ENCODE measurements at regions not wholly inside any gene's neighbourhood (a gene's known extent, or its start where the extent isn't known, plus 50 kb on each side); places are given as distances from the start of the nearest gene placed in this dataset.
"Not testable (repeated sequence)": the region's sequence is repeated elsewhere in the genome, so short reads cannot be mapped to it uniquely, and the experiment has no call there.

GRCh38 chr21:15309022-15309590, 244.3 kb upstream of the NRIP1 start:
- no peak overlapping the region for H2AFZ ChIP-seq (ENCODE audit: low read length, unreplicated experiment)
- H3K27me3 ChIP-seq (ENCODE audit: insufficient read depth, low read length) = no peaks in the 10 kb centered on the region
- H3K27ac ChIP-seq (ENCODE audit: low read depth, low read length) = no peak overlapping the region
- no peaks in the 10 kb centered on the region for H3K4me1 ChIP-seq (ENCODE audit: control insufficient read depth, insufficient read depth, low read length, unreplicated experiment)
- no peaks in the 10 kb centered on the region for H3K36me3 ChIP-seq (ENCODE audit: insufficient read depth, low read length)
- H3K79me2 ChIP-seq (ENCODE audit: control insufficient read depth, insufficient read depth, low read length, unreplicated experiment) = no peaks in the 10 kb centered on the region
- no peak overlapping the region for H3K4me3 ChIP-seq (ENCODE audit: low read depth, low read length)

- Histone ChIP-seq H3K27ac (ENCODE audit: low read depth, low read length) (no peak overlapping the region), H3K27me3 (ENCODE audit: insufficient read depth, low read length) (no peaks in the 10 kb centered on the region), H3K4me3 (ENCODE audit: low read depth, low read length) (no peak overlapping the region), H3K79me2 (ENCODE audit: control insufficient read depth, insufficient read depth, low read length, unreplicated experiment) (no peaks in the 10 kb centered on the region), H3K36me3 (ENCODE audit: insufficient read depth, low read length) (no peaks in the 10 kb centered on the region), H3K4me1 (ENCODE audit: control insufficient read depth, insufficient read depth, low read length, unreplicated experiment) (no peaks in the 10 kb centered on the region), H2AFZ (ENCODE audit: low read length, unreplicated experiment) (no peak overlapping the region)
Measured at GRCh38 chr21:15309721-15310120, 244.9 kb upstream of the NRIP1 start.

- H3K27ac ChIP-seq (ENCODE audit: low read depth, low read length) = no peak overlapping the region
- no peaks in the 10 kb centered on the region for H3K4me1 ChIP-seq (ENCODE audit: control insufficient read depth, insufficient read depth, low read length, unreplicated experiment)
- H3K4me3 ChIP-seq (ENCODE audit: low read depth, low read length) = no peak overlapping the region
- H3K27me3 ChIP-seq (ENCODE audit: insufficient read depth, low read length) = no peaks in the 10 kb centered on the region
- no peaks in the 10 kb centered on the region for H3K36me3 ChIP-seq (ENCODE audit: insufficient read depth, low read length)
- H2AFZ ChIP-seq (ENCODE audit: low read length, unreplicated experiment) = no peak overlapping the region
- H3K79me2 ChIP-seq (ENCODE audit: control insufficient read depth, insufficient read depth, low read length, unreplicated experiment) = no peaks in the 10 kb centered on the region
Measured at GRCh38 chr21:15311510-15311909, 246.7 kb upstream of the NRIP1 start.

- not testable (repeated sequence) for H3K79me2 ChIP-seq (ENCODE audit: control insufficient read depth, insufficient read depth, low read length, unreplicated experiment)
Measured at GRCh38 chr21:15317034-15317433, 252.2 kb upstream of the NRIP1 start.

GRCh38 chr21:15319727-15320126, 254.9 kb upstream of the NRIP1 start:
- Histone ChIP-seq H3K27me3 (ENCODE audit: insufficient read depth, low read length) (no peaks in the 10 kb centered on the region), H2AFZ (ENCODE audit: low read length, unreplicated experiment) (no peak overlapping the region), H3K36me3 (ENCODE audit: insufficient read depth, low read length) (no peaks in the 10 kb centered on the region), H3K4me3 (ENCODE audit: low read depth, low read length) (no peak overlapping the region), H3K79me2 (ENCODE audit: control insufficient read depth, insufficient read depth, low read length, unreplicated experiment) (no peaks in the 10 kb centered on the region), H3K27ac (ENCODE audit: low read depth, low read length) (no peak overlapping the region), H3K4me1 (ENCODE audit: control insufficient read depth, insufficient read depth, low read length, unreplicated experiment) (no peaks in the 10 kb centered on the region)

More at GRCh38 chr21:15317034-15317433, 252.2 kb upstream of the NRIP1 start:
- H3K27me3 ChIP-seq (ENCODE audit: insufficient read depth, low read length); H3K27ac ChIP-seq (ENCODE audit: low read depth, low read length); H3K36me3 ChIP-seq (ENCODE audit: insufficient read depth, low read length); H3K4me1 ChIP-seq (ENCODE audit: control insufficient read depth, insufficient read depth, low read length, unreplicated experiment); H3K4me3 ChIP-seq (ENCODE audit: low read depth, low read length); H2AFZ ChIP-seq (ENCODE audit: low read length, unreplicated experiment): not testable (repeated sequence)

- H3K27me3 ChIP-seq (ENCODE audit: insufficient read depth, low read length) = no peaks in the 10 kb centered on the region
Measured at GRCh38 chr21:15324542-15324941, 259.7 kb upstream of the NRIP1 start.

GRCh38 chr21:15326032-15326867, 261.4 kb upstream of the NRIP1 start:
- H3K4me1 ChIP-seq (ENCODE audit: control insufficient read depth, insufficient read depth, low read length, unreplicated experiment) = no peaks in the 10 kb centered on the region
- H3K4me3 ChIP-seq (ENCODE audit: low read depth, low read length) = no peak overlapping the region
- H3K36me3 ChIP-seq (ENCODE audit: insufficient read depth, low read length) = no peaks in the 10 kb centered on the region
- H2AFZ ChIP-seq (ENCODE audit: low read length, unreplicated experiment) = no peak overlapping the region
- H3K79me2 ChIP-seq (ENCODE audit: control insufficient read depth, insufficient read depth, low read length, unreplicated experiment) = no peaks in the 10 kb centered on the region
- H3K27ac ChIP-seq (ENCODE audit: low read depth, low read length) = no peak overlapping the region
- no peaks in the 10 kb centered on the region for H3K27me3 ChIP-seq (ENCODE audit: insufficient read depth, low read length)

More at GRCh38 chr21:15324542-15324941, 259.7 kb upstream of the NRIP1 start:
- Histone ChIP-seq H3K4me1 (ENCODE audit: control insufficient read depth, insufficient read depth, low read length, unreplicated experiment) (no peaks in the 10 kb centered on the region), H3K27ac (ENCODE audit: low read depth, low read length) (no peak overlapping the region), H2AFZ (ENCODE audit: low read length, unreplicated experiment) (no peak overlapping the region), H3K4me3 (ENCODE audit: low read depth, low read length) (no peak overlapping the region), H3K79me2 (ENCODE audit: control insufficient read depth, insufficient read depth, low read length, unreplicated experiment) (no peaks in the 10 kb centered on the region), H3K36me3 (ENCODE audit: insufficient read depth, low read length) (no peaks in the 10 kb centered on the region)

- Histone ChIP-seq H2AFZ (ENCODE audit: low read length, unreplicated experiment) (no peak overlapping the region), H3K79me2 (ENCODE audit: control insufficient read depth, insufficient read depth, low read length, unreplicated experiment) (no peaks in the 10 kb centered on the region), H3K27ac (ENCODE audit: low read depth, low read length) (no peak overlapping the region), H3K36me3 (ENCODE audit: insufficient read depth, low read length) (no peaks in the 10 kb centered on the region), H3K4me1 (ENCODE audit: control insufficient read depth, insufficient read depth, low read length, unreplicated experiment) (no peaks in the 10 kb centered on the region), H3K4me3 (ENCODE audit: low read depth, low read length) (no peak overlapping the region), H3K27me3 (ENCODE audit: insufficient read depth, low read length) (no peaks in the 10 kb centered on the region)
Measured at GRCh38 chr21:15327637-15328265, 263.0 kb upstream of the NRIP1 start.

- Histone ChIP-seq H3K27me3 (ENCODE audit: insufficient read depth, low read length) (no peaks in the 10 kb centered on the region), H3K4me1 (ENCODE audit: control insufficient read depth, insufficient read depth, low read length, unreplicated experiment) (no peaks in the 10 kb centered on the region), H2AFZ (ENCODE audit: low read length, unreplicated experiment) (no peak overlapping the region), H3K36me3 (ENCODE audit: insufficient read depth, low read length) (no peaks in the 10 kb centered on the region), H3K27ac (ENCODE audit: low read depth, low read length) (no peak overlapping the region), H3K79me2 (ENCODE audit: control insufficient read depth, insufficient read depth, low read length, unreplicated experiment) (no peaks in the 10 kb centered on the region), H3K4me3 (ENCODE audit: low read depth, low read length) (no peak overlapping the region)
Measured at GRCh38 chr21:15329191-15329590, 264.4 kb upstream of the NRIP1 start.

GRCh38 chr21:15330872-15331271, 266.1 kb upstream of the NRIP1 start:
- Histone ChIP-seq H2AFZ (ENCODE audit: low read length, unreplicated experiment) (no peak overlapping the region), H3K79me2 (ENCODE audit: control insufficient read depth, insufficient read depth, low read length, unreplicated experiment) (no peaks in the 10 kb centered on the region), H3K4me1 (ENCODE audit: control insufficient read depth, insufficient read depth, low read length, unreplicated experiment) (no peaks in the 10 kb centered on the region), H3K36me3 (ENCODE audit: insufficient read depth, low read length) (no peaks in the 10 kb centered on the region), H3K27ac (ENCODE audit: low read depth, low read length) (no peak overlapping the region), H3K4me3 (ENCODE audit: low read depth, low read length) (no peak overlapping the region), H3K27me3 (ENCODE audit: insufficient read depth, low read length) (no peaks in the 10 kb centered on the region)

GRCh38 chr21:15332572-15332971, 267.8 kb upstream of the NRIP1 start:
- Histone ChIP-seq H3K27me3 (ENCODE audit: insufficient read depth, low read length) (no peaks in the 10 kb centered on the region), H3K27ac (ENCODE audit: low read depth, low read length) (no peak overlapping the region), H3K4me1 (ENCODE audit: control insufficient read depth, insufficient read depth, low read length, unreplicated experiment) (no peaks in the 10 kb centered on the region), H2AFZ (ENCODE audit: low read length, unreplicated experiment) (no peak overlapping the region), H3K79me2 (ENCODE audit: control insufficient read depth, insufficient read depth, low read length, unreplicated experiment) (no peaks in the 10 kb centered on the region), H3K4me3 (ENCODE audit: low read depth, low read length) (no peak overlapping the region), H3K36me3 (ENCODE audit: insufficient read depth, low read length) (no peaks in the 10 kb centered on the region)
